Glutamatergic neuron (in vitro differentiated cells): ENCODE measurements at regions not wholly inside any gene's neighbourhood (a gene's known extent, or its start where the extent isn't known, plus 50 kb on each side); places are given as distances from the start of the nearest gene placed in this dataset.

Experiments
- DNase-seq: peaks from one replicate; pipeline ENCODE4 v3.0.0; 2022
- H3K27ac Mint-ChIP-seq: one replicate; pipeline ENCODE4 v1.8.0; 2020; ENCODE audit warnings: mild to moderate bottlenecking, mixed read lengths, inconsistent platforms; ENCODE audit not compliant: unreplicated experiment
- H3K27me3 Mint-ChIP-seq: one replicate; pipeline ENCODE4 v1.8.0; 2020; ENCODE audit warnings: mild to moderate bottlenecking, moderate library complexity, mixed read lengths, inconsistent platforms; ENCODE audit not compliant: unreplicated experiment
- H3K36me3 Mint-ChIP-seq: one replicate; pipeline ENCODE4 v1.8.0; 2020; ENCODE audit warnings: mild to moderate bottlenecking, mixed read lengths, inconsistent platforms; ENCODE audit not compliant: unreplicated experiment
- H3K4me1 Mint-ChIP-seq: one replicate; pipeline ENCODE4 v1.8.0; 2020; ENCODE audit warnings: mild to moderate bottlenecking, low read depth, mixed read lengths, inconsistent platforms; ENCODE audit not compliant: unreplicated experiment
- H3K4me3 Mint-ChIP-seq: one replicate; pipeline ENCODE4 v1.8.0; 2020; ENCODE audit warnings: mild to moderate bottlenecking, mixed read lengths, inconsistent platforms; ENCODE audit not compliant: unreplicated experiment
- H3K9me3 Mint-ChIP-seq: one replicate; pipeline ENCODE4 v1.8.0; 2020; ENCODE audit warnings: mild to moderate bottlenecking, moderate library complexity, mixed read lengths, inconsistent platforms; ENCODE audit not compliant: unreplicated experiment
- TF ChIP-seq, protein P1 (sequence below): fragments of 200-600 bp; sonication (generic); IDR thresholded peaks from one replicate; pipeline ENCODE4 v1.5.0; 2021; ENCODE audit not compliant: partially characterized antibody, unreplicated experiment

DNA sequence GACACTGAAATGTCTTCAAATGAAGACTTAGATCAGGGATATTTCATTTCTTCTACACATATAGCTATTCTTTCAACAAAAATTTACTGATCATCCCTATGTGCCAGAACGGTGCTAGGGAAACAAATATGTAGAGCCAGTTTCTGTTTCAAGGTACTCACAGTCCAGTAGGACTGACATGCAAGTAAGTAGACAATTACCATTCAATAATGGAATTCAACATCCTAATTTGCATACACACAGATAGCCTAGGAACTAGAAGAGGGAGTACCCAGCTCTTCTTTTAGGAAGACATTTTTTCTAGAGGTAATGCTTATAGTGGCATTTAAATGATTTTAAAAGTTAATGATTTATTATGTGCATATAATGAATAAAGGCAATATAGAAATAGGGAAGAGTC is 388.8 kb downstream of the ZSWIM6 start:
- Mint-ChIP-seq H3K27ac (no peak overlapping the region), H3K4me1 (no peaks in the 10 kb centered on the region), H3K9me3 (peaks cover 2% of the 10 kb centered on the region), H3K27me3 (no peaks in the 10 kb centered on the region), H3K36me3 (peaks cover 12% of the 10 kb centered on the region), H3K4me3 (no peak overlapping the region)
- no peak for DNase-seq
- TF ChIP-seq, protein P1, sequence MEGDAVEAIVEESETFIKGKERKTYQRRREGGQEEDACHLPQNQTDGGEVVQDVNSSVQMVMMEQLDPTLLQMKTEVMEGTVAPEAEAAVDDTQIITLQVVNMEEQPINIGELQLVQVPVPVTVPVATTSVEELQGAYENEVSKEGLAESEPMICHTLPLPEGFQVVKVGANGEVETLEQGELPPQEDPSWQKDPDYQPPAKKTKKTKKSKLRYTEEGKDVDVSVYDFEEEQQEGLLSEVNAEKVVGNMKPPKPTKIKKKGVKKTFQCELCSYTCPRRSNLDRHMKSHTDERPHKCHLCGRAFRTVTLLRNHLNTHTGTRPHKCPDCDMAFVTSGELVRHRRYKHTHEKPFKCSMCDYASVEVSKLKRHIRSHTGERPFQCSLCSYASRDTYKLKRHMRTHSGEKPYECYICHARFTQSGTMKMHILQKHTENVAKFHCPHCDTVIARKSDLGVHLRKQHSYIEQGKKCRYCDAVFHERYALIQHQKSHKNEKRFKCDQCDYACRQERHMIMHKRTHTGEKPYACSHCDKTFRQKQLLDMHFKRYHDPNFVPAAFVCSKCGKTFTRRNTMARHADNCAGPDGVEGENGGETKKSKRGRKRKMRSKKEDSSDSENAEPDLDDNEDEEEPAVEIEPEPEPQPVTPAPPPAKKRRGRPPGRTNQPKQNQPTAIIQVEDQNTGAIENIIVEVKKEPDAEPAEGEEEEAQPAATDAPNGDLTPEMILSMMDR, result no peak

DNA sequence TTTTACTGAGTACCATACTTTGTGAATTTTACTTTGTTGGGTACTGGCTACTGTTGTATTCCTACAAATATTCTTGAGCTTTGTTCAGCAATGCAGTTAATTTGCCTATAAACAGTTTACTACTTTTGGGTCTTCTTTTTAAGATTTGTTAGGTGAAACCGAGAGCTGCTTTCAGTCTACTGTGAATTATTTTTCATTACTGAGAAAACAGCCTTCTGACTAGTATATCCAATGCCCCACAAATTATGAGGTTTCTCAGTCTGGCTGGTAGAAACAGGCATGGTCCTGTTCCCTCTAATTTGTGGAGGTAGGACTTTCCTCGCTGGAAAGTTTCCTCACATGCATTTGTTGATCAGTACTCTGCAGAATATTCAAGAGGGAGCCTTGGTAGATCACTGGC is 392.0 kb downstream of the ZSWIM6 start:
- Mint-ChIP-seq H3K36me3 (peaks cover 12% of the 10 kb centered on the region), H3K9me3 (peaks cover 2% of the 10 kb centered on the region), H3K27ac (no peak overlapping the region), H3K4me1 (no peaks in the 10 kb centered on the region), H3K4me3 (no peak overlapping the region), H3K27me3 (peaks cover 2% of the 10 kb centered on the region)
- TF ChIP-seq, protein P1, result no peak
- no peak for DNase-seq

DNA sequence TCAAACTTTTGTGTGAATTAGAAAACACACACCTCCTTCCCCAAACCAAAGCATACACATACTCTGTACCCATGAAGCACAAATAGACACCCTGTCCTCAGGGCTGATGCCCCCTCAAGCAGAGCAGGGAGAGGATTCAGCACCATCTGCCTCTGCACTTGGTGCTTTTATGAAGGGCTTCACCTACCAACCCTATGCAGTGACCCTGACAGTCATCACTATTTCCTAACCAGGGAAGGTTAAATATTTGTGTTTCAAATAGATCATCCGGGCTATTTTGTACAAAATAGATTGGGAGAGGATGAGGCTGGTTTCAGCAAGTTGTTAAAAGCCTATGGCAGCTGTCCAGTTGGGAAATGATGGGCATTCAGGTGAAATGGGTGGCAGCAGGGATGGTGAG is 396.2 kb downstream of the ZSWIM6 start:
- TF ChIP-seq, protein P1, result no peak
- H3K9me3 Mint-ChIP-seq, result no peaks in the 10 kb centered on the region

DNA sequence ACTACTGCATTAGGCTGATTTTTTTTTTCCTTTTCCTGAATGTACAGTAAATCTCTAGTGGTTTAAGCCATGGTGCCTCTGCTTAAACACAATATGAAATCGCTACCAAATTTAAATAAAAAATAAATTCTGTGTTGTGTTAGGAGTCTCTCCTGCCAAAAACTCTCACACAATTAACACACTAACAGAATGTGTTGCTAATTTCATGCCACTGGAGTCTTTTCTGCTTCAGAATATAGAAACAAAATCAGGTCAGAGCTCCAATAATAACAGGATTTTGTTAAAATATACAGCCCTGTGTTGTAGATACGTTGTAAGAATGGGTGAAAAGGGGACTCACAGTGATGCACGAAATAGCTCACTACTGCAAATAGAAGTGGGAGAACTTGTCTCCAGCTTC is 398.8 kb downstream of the ZSWIM6 start:
- Mint-ChIP-seq H3K4me3 (no peak overlapping the region), H3K27me3 (peaks cover 5% of the 10 kb centered on the region), H3K36me3 (no peaks in the 10 kb centered on the region), H3K4me1 (peaks cover 12% of the 10 kb centered on the region), H3K9me3 (no peaks in the 10 kb centered on the region), H3K27ac (no peak overlapping the region)
- no peak for DNase-seq
- TF ChIP-seq, protein P1, result no peak

More for the DNA sequence above, 396.2 kb downstream of the ZSWIM6 start:
- Mint-ChIP-seq H3K4me1 (peaks cover 12% of the 10 kb centered on the region), H3K4me3 (no peak overlapping the region), H3K27ac (no peak overlapping the region), H3K27me3 (peaks cover 5% of the 10 kb centered on the region), H3K36me3 (no peaks in the 10 kb centered on the region)
- no peak for DNase-seq

DNA sequence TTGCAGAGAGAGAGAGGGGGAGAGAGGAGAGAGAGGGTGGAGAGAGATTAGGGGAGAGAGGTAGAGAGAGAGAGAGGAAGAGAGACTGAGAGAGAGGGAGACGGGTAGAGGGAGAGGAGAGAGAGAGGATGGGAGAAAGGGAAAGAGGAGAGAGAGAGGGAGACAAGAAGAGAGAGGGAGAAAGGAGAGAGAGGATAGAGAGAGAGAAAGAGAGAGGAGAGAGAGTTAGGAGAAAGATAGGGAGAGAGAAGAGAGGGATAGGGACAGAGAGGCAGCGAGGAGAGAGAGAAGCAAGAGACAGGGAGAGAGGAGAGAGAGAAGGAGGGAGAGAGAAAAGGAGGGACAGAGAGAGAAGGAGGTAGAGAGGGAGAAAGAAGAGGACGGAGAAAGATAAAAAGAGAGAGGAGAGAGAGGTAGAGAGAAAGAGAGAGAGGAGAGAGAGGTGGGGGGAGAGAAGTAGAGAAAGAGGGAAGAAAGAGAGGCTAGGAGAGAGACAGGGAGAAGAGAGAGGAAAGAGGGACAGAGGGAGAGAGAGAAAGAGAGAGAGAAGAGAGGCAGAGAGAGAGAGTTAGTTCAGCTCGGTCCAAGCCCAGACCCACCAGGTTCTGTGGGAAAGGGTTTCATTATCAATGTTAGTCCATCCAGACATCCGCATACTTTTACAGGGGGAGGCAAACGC is 399.3 kb downstream of the ZSWIM6 start:
- Mint-ChIP-seq H3K4me1 (peaks cover 14% of the 10 kb centered on the region), H3K4me3 (no peak overlapping the region), H3K9me3 (no peaks in the 10 kb centered on the region), H3K36me3 (no peaks in the 10 kb centered on the region), H3K27me3 (peaks cover 8% of the 10 kb centered on the region), H3K27ac (no peak overlapping the region)
- TF ChIP-seq, protein P1, result no peak
- DNase-seq, result no peak
